ENCODE measurements at regions not wholly inside any gene's neighbourhood (a gene's known extent, or its start where the extent isn't known, plus 50 kb on each side); places are given as distances from the start of the nearest gene placed in this dataset.

DNA sequence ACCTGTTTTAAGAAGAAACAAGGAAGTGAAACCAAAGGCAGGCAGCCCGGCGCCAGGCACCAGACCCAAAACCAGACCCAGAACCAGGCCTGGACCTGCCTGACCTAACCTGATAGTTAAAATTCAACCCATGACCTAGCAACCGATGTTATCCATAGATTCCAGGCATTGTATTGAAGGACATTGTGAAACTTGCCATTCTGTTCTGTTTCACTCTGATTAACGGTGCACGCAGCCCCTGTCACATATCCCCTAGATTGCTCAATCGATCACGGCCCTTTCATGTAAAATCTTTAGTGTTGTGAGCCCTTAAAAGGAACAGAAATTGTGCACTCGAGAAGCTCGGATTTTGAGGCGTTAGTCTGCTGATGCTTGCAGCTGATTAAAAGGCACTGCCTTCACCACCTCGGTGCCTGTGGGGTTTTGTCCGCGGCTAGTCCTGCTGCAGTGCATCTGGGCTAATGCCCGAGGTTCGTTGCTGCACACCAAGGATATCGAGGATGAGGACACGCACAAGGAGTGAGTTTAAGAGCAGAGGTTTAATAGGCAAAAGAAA, 262.5 kb upstream of the TMEM132C start:
- TF ChIP-seq CTCF (IDR thresholded peaks at IDR 0.05) (no peak), ZFX (IDR thresholded peaks at IDR 0.05; ENCODE audit: borderline replicate concordance) (no peak)
- H3K27ac ChIP-seq = no peak overlapping the region

DNA sequence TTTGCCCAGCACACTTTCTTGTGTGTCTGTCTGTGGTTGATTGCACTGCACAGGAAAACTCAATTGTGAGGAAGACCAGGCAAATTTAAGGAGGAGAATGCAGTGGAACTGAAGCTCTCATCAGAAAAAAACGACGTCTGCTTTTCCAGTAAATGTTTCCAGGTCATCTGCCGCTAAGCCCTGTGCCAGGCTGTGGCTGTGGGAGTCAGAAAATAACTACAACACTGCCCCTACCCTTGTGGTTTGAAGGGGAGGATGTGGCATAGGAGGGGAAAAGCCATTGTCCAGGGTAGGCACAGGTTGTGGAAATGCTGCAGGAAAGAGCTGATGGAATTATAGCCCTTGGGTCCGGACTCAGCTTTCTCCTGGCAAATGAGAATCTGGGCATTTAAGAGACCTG, 259.7 kb upstream of the TMEM132C start:
- TF ChIP-seq CTCF (IDR thresholded peaks at IDR 0.05) (no peak), ZFX (IDR thresholded peaks at IDR 0.05; ENCODE audit: borderline replicate concordance) (no peak)
- no peak overlapping the region for H3K27ac ChIP-seq

DNA sequence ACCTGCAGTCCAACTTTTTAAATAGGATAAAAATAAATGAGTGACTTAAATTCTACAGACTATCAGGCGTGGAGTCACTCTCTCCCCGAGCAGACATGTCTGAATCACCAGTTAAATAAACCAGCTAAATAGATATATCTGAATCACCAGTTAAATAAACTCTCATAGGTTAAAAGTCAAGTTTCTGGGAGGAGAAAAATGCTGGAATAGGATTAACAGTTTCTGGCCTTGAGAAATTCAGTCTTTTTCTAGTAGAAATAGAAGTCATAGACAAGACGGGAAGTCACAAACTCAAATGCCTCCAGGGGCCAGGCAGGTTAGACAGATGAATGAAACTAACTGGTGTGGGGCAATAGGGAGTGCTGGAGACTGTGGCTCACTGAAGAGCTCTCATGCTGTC, 258.6 kb upstream of the TMEM132C start:
- TF ChIP-seq ZFX (IDR thresholded peaks at IDR 0.05; ENCODE audit: borderline replicate concordance) (no peak), CTCF (IDR thresholded peaks at IDR 0.05) (no peak)
- no peak overlapping the region for H3K27ac ChIP-seq

- TF ChIP-seq CTCF (IDR thresholded peaks at IDR 0.05) (no peak), ZFX (IDR thresholded peaks at IDR 0.05; ENCODE audit: borderline replicate concordance) (no peak)
- no peak overlapping the region for H3K27ac ChIP-seq
These were observed 257.9 kb upstream of the TMEM132C start for GRCh38 chr12:128009108-128009507.

GRCh38 chr12:128012110-128012509, 254.9 kb upstream of the TMEM132C start:
- no peak overlapping the region for H3K27ac ChIP-seq
- TF ChIP-seq ZFX (IDR thresholded peaks at IDR 0.05; ENCODE audit: borderline replicate concordance) (no peak), CTCF (IDR thresholded peaks at IDR 0.05) (no peak)

DNA sequence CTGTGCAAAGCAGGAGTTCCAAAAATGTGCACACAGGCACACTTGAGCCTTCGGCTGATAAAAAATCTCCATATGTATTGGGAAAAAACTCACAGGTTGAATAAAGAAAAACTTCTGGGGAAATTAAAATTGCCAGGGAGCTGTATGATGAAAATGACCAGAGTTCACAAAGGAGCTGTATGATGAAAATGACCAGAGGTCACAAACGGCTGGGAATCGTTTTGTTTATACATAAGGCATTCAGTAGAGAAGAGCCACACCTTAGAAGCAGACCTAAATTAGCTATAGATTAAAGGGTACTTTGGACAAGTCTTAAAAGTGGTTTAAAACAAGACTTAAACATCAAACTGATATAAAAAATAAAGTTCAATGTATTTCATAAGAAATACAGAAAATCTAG, 251.7 kb upstream of the TMEM132C start:
- TF ChIP-seq CTCF (IDR thresholded peaks at IDR 0.05) (no peak), ZFX (IDR thresholded peaks at IDR 0.05; ENCODE audit: borderline replicate concordance) (no peak)
- H3K27ac ChIP-seq = no peak overlapping the region

GRCh38 chr12:128018067-128018466, 248.9 kb upstream of the TMEM132C start:
- no peak overlapping the region for H3K27ac ChIP-seq
- TF ChIP-seq ZFX (IDR thresholded peaks at IDR 0.05; ENCODE audit: borderline replicate concordance) (no peak), CTCF (IDR thresholded peaks at IDR 0.05) (no peak)
